ENCODE measurements at regions not wholly inside any gene's neighbourhood (a gene's known extent, or its start where the extent isn't known, plus 50 kb on each side); places are given as distances from the start of the nearest gene placed in this dataset.
"Not testable (repeated sequence)": the region's sequence is repeated elsewhere in the genome, so short reads cannot be mapped to it uniquely, and the experiment has no call there.

GRCh38 chr15:39498629-39499028, 82.2 kb upstream of the THBS1 start:
- DNase-seq (ENCODE audit: low read depth in 2 of 2): no peak

- DNase-seq (ENCODE audit: low read depth in 2 of 2): no peak
These were observed 81.8 kb upstream of the THBS1 start for GRCh38 chr15:39499042-39499441.

- DNase-seq (ENCODE audit: low read depth in 2 of 2): no peak
These were observed 81.2 kb upstream of the THBS1 start for GRCh38 chr15:39499681-39500080.

GRCh38 chr15:39501366-39502081, 79.4 kb upstream of the THBS1 start:
- DNase-seq (ENCODE audit: low read depth in 2 of 2): no peak

- no peak for DNase-seq (ENCODE audit: low read depth in 2 of 2)
These were observed 78.8 kb upstream of the THBS1 start for GRCh38 chr15:39502082-39502447.

- DNase-seq (ENCODE audit: low read depth in 2 of 2): no peak
These were observed 78.2 kb upstream of the THBS1 start for GRCh38 chr15:39502611-39503195.

GRCh38 chr15:39503526-39503925, 77.4 kb upstream of the THBS1 start:
- no peak for DNase-seq (ENCODE audit: low read depth in 2 of 2)

- DNase-seq (ENCODE audit: low read depth in 2 of 2): no peak
These were observed 76.1 kb upstream of the THBS1 start for GRCh38 chr15:39504808-39505207.

- no peak for DNase-seq (ENCODE audit: low read depth in 2 of 2)
These were observed 74.7 kb upstream of the THBS1 start for GRCh38 chr15:39506146-39506545.

GRCh38 chr15:39508536-39508935, 72.3 kb upstream of the THBS1 start:
- DNase-seq (ENCODE audit: low read depth in 2 of 2): no peak

- no peak for DNase-seq (ENCODE audit: low read depth in 2 of 2)
These were observed 70.7 kb upstream of the THBS1 start for GRCh38 chr15:39510001-39510701.

- no peak for DNase-seq (ENCODE audit: low read depth in 2 of 2)
These were observed 69.6 kb upstream of the THBS1 start for GRCh38 chr15:39511000-39511915.

GRCh38 chr15:39511916-39512260, 69.0 kb upstream of the THBS1 start:
- DNase-seq (ENCODE audit: low read depth in 2 of 2): no peak

GRCh38 chr15:39512643-39513042, 68.2 kb upstream of the THBS1 start:
- DNase-seq (ENCODE audit: low read depth in 2 of 2): no peak

- DNase-seq (ENCODE audit: low read depth in 2 of 2): no peak
These were observed 66.9 kb upstream of the THBS1 start for GRCh38 chr15:39513936-39514335.

- no peak for DNase-seq (ENCODE audit: low read depth in 2 of 2)
These were observed 65.9 kb upstream of the THBS1 start for GRCh38 chr15:39514933-39515332.

- DNase-seq (ENCODE audit: low read depth in 2 of 2): no peak
These were observed 65.1 kb upstream of the THBS1 start for GRCh38 chr15:39515765-39516164.

GRCh38 chr15:39517122-39517855, 63.6 kb upstream of the THBS1 start:
- DNase-seq (ENCODE audit: low read depth in 2 of 2): no peak

GRCh38 chr15:39523968-39524367, 56.9 kb upstream of the THBS1 start:
- not testable (repeated sequence) for DNase-seq (ENCODE audit: low read depth in 2 of 2)

GRCh38 chr15:39529457-39529856, 51.4 kb upstream of the THBS1 start:
- no peak for DNase-seq (ENCODE audit: low read depth in 2 of 2)

Data from stimulated activated CD8-positive, alpha-beta memory T cell treated with anti-CD3 and anti-CD28 coated beads, Interleukin-2, amount 100 ng/mL, for 1 hour (primary cell).